ENCODE measurements at regions not wholly inside any gene's neighbourhood (a gene's known extent, or its start where the extent isn't known, plus 50 kb on each side); places are given as distances from the start of the nearest gene placed in this dataset.

DNA sequence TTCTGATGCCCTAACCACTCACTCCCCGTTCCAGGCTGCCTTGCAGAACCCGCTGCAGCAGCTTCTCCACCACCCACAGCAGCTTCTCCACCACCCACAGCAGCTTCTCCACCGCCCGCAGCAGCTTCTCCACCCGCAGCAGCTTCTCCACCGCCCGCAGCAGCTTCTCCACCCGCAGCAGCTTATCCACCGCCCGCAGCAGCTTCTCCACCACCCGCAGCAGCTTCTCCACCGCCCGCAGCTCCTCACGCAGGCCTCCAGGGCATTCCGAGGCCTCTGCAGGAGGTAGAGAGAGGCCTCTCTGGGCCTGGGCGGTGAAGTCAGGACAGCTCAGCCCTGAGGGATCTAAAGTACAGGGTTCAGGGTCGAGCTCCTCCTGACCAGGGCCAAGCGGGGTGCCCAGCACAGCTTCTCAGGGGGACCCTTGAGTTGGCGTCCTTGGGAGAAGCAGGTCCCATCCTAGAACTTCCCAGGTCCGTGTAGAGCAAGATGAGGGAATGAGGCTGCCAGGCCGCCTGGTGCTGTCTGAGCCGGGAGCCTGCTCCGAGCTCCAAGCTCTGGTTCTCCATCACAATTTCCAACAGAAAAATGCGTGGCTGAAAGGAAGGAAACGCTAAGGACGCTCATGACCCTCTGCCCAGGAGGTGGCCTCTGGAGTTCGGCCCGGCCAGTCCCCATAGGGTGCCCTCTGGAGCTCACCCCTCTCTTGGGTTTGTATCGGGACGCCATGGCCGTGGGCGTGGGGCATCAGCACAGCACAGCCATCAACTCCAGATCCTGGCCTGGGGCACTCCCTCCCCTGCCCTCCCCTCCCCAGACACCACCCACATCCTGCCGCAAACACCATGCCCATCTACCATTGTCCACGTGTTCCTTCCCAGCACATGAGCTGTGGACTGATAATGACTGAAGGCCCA, 528.6 kb downstream of the BRD1 start:
- TF ChIP-seq POLR2A (IDR thresholded peaks at IDR 0.05; ENCODE audit: low read depth, low read length) (no peak), POLR2AphosphoS5 (IDR thresholded peaks at IDR 0.05; ENCODE audit: low read depth, low read length) (no peak), TAF1 (IDR thresholded peaks at IDR 0.05; ENCODE audit: low read depth, low read length) (no peak)

Measured in GM12891 (cell line).